DOHH2 (cell line): ENCODE measurements at regions not wholly inside any gene's neighbourhood (a gene's known extent, or its start where the extent isn't known, plus 50 kb on each side); places are given as distances from the start of the nearest gene placed in this dataset.

Source experiments
- H3F3A ChIP-seq: fragments of 200-600 bp; sonication (generic), shearing (Covaris generic); 2 replicates; pipeline ENCODE4 v1.6.0; 2016; ENCODE audit warnings: antibody characterized with exemption, mild to moderate bottlenecking; ENCODE audit not compliant: control insufficient read depth, insufficient read depth
- H3K27ac ChIP-seq: fragments of 200-600 bp; sonication (generic); 2 replicates; pipeline ENCODE4 v1.5.1; 2014; ENCODE audit warnings: low read depth, mild to moderate bottlenecking, low read length, moderate library complexity
- H3K27me3 ChIP-seq: fragments of 200-600 bp; sonication (generic); 2 replicates; pipeline ENCODE4 v1.6.1; 2014; ENCODE audit warnings: mild to moderate bottlenecking, low read length, mixed read lengths; ENCODE audit not compliant: control insufficient read depth
- H3K36me3 ChIP-seq: fragments of 200-600 bp; sonication (generic); 2 replicates; pipeline ENCODE4 v1.6.1; 2014; ENCODE audit warnings: mild to moderate bottlenecking, low read length, moderate library complexity, mixed read lengths; ENCODE audit not compliant: control insufficient read depth
- H3K4me1 ChIP-seq: fragments of 200-600 bp; sonication (generic); 2 replicates; pipeline ENCODE4 v1.6.1; 2014; ENCODE audit warnings: mild to moderate bottlenecking, low read length, mixed read lengths; ENCODE audit not compliant: control insufficient read depth
- H3K4me2 ChIP-seq: fragments of 200-600 bp; sonication (generic); 2 replicates; pipeline ENCODE4 v1.6.0; 2014; ENCODE audit warnings: mild to moderate bottlenecking, low read length, moderate library complexity
- H3K4me3 ChIP-seq: fragments of 200-600 bp; sonication (generic); 2 replicates; pipeline ENCODE4 v1.5.1; 2014; ENCODE audit warnings: mild to moderate bottlenecking, low read length, mixed read lengths
- H3K79me2 ChIP-seq: fragments of 200-600 bp; sonication (generic); 2 replicates; pipeline ENCODE4 v1.6.1; 2014; ENCODE audit warnings: mild to moderate bottlenecking, low read length, mixed read lengths; ENCODE audit not compliant: control insufficient read depth
- H3K9me2 ChIP-seq: fragments of 200-600 bp; sonication (generic); replicated peaks from 2 replicates; pipeline ENCODE4 v1.6.1; 2014; ENCODE audit warnings: mild to moderate bottlenecking, low read length, mixed read lengths; ENCODE audit not compliant: control insufficient read depth
- H3K9me3 ChIP-seq: fragments of 200-600 bp; sonication (generic); 2 replicates; pipeline ENCODE4 v1.6.1; 2014; ENCODE audit warnings: antibody characterized with exemption, low read length, mixed read lengths; ENCODE audit not compliant: control insufficient read depth, insufficient read depth
- H4K20me1 ChIP-seq: fragments of 200-600 bp; sonication (generic); 2 replicates; pipeline ENCODE4 v1.6.0; 2014; ENCODE audit warnings: low read depth, mild to moderate bottlenecking, antibody characterized with exemption, low read length, moderate library complexity; ENCODE audit not compliant: control insufficient read depth, insufficient read depth
- EZH2phosphoT487 ChIP-seq: fragments of 200-600 bp; sonication (generic); IDR thresholded peaks from 2 replicates; pipeline ENCODE4 v1.6.1; 2017; ENCODE audit warnings: borderline replicate concordance, mild to moderate bottlenecking, antibody characterized with exemption, low read length, moderate library complexity, mixed read lengths
- TF ChIP-seq, protein P1 (sequence below): fragments of 200-600 bp; sonication (generic); IDR thresholded peaks from one replicate; pipeline ENCODE4 v1.5.1; 2014; ENCODE audit warnings: antibody characterized with exemption, mild to moderate bottlenecking, low read depth, low read length; ENCODE audit not compliant: poor library complexity, severe bottlenecking

DNA sequence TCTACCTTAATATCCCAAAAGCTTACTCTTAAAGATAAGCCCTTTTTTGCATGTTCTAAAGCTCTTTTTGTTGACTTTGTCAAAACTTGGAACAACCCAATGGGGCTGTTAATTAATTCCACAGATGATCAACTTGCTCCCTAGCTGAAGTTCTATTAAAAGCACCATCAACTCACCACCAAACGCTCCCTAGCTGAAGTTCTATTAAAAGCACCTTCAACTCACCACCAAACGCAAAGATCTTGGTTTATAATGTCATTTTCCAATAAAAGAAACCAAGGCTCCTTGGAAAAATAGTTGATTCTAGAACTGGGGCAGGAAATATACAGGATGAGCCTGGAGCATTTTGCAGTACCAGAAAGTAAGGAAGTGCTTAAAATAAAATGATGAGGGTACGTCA is 122.3 kb upstream of the STT3B start:
- Histone ChIP-seq H3K36me3 (no peaks in the 10 kb centered on the region), H3K4me3 (no peak overlapping the region), H3K4me2 (no peak overlapping the region), H3K79me2 (no peaks in the 10 kb centered on the region), H3K9me3 (no peaks in the 10 kb centered on the region), H3K4me1 (no peaks in the 10 kb centered on the region), H4K20me1 (no peaks in the 10 kb centered on the region), H3K9me2 (no peaks in the 10 kb centered on the region; the same call in 1 of the 2 replicates), H3K27me3 (peaks cover 7% of the 10 kb centered on the region), H3F3A (no peaks in the 10 kb centered on the region), H3K27ac (no peak overlapping the region)
- TF ChIP-seq, protein P1, sequence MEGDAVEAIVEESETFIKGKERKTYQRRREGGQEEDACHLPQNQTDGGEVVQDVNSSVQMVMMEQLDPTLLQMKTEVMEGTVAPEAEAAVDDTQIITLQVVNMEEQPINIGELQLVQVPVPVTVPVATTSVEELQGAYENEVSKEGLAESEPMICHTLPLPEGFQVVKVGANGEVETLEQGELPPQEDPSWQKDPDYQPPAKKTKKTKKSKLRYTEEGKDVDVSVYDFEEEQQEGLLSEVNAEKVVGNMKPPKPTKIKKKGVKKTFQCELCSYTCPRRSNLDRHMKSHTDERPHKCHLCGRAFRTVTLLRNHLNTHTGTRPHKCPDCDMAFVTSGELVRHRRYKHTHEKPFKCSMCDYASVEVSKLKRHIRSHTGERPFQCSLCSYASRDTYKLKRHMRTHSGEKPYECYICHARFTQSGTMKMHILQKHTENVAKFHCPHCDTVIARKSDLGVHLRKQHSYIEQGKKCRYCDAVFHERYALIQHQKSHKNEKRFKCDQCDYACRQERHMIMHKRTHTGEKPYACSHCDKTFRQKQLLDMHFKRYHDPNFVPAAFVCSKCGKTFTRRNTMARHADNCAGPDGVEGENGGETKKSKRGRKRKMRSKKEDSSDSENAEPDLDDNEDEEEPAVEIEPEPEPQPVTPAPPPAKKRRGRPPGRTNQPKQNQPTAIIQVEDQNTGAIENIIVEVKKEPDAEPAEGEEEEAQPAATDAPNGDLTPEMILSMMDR = no peak
- no peak for TF ChIP-seq EZH2phosphoT487

DNA sequence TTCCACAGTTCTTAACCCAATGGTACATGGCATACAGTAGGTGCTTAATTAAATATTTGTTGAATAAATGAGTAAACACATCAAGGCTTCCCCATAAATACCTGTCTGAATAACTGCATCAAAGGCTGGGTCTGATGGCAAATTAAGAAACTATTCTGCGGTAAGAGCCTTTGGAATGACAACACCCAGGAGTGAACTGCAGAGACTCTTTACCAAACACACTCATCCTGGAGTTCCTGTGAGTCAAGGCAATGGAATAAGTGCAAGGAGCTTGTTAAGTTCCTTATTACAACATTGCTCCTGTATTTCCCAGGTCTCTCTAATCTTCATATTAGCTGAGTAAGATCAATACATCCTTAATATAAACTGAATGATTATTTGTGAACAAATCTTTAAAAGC is 119.9 kb upstream of the STT3B start:
- no peaks in the 10 kb centered on the region for H3K4me1 ChIP-seq
- TF ChIP-seq, protein P1 = no peak
- TF ChIP-seq EZH2phosphoT487 = no peak
- H3K4me2 ChIP-seq = no peak overlapping the region
- no peaks in the 10 kb centered on the region for H3K36me3 ChIP-seq
- H3K9me3 ChIP-seq = no peaks in the 10 kb centered on the region
- no peak overlapping the region for H3K4me3 ChIP-seq
- H3K27ac ChIP-seq = no peak overlapping the region
- H4K20me1 ChIP-seq = no peaks in the 10 kb centered on the region
- no peaks in the 10 kb centered on the region for H3K27me3 ChIP-seq
- no peaks in the 10 kb centered on the region for H3F3A ChIP-seq
- H3K9me2 ChIP-seq = no peaks in the 10 kb centered on the region; the same call in 1 of the 2 replicates
- H3K79me2 ChIP-seq = no peaks in the 10 kb centered on the region

DNA sequence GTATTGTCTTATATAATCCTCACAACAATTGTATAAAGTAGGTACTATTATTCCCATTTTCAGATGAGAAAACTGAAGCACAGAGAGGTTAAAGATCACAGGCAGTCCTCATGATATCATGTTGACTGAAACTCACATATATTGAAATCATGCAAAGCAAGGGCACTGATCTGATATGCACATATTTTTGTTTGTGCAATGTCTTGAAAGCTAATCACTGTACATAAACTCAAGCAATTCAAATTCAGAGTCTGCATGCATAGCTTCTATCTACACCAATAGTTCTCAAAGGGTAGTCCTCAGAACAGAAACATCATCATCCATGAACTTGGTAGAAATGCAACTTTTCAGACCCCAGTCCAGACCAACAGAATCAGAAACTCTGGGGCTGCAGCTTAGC is 119.2 kb upstream of the STT3B start:
- no peak overlapping the region for H3K27ac ChIP-seq
- no peaks in the 10 kb centered on the region for H3K4me1 ChIP-seq
- no peaks in the 10 kb centered on the region for H3K9me3 ChIP-seq
- no peaks in the 10 kb centered on the region for H4K20me1 ChIP-seq
- H3K79me2 ChIP-seq = no peaks in the 10 kb centered on the region
- no peak overlapping the region for H3K4me3 ChIP-seq
- H3K9me2 ChIP-seq = no peaks in the 10 kb centered on the region; the same call in 1 of the 2 replicates
- H3K4me2 ChIP-seq = no peak overlapping the region
- no peak for TF ChIP-seq EZH2phosphoT487
- TF ChIP-seq, protein P1 = no peak
- H3F3A ChIP-seq = no peaks in the 10 kb centered on the region
- no peaks in the 10 kb centered on the region for H3K27me3 ChIP-seq
- H3K36me3 ChIP-seq = no peaks in the 10 kb centered on the region

DNA sequence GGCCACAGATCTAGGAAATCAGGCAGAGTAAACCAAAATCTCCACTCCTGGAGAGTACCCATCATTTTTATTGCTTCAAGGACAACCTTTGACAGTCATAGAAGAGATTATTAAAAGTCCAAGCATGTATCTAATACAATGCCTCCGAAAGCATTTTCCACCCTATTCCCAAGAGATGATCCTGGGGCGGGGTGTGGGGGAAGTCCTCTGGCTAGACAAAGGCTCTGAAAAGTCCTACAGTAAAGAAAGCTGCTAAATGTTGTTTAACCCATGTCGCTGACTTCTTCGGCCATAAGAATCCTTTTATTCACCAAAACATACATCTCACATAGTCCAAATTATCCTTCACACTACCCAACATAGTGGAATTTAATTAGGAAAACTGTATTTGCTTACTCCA is 115.7 kb upstream of the STT3B start:
- no peaks in the 10 kb centered on the region; the same call in 1 of the 2 replicates for H3K9me2 ChIP-seq
- H3K4me2 ChIP-seq = no peak overlapping the region
- no peaks in the 10 kb centered on the region for H4K20me1 ChIP-seq
- H3K4me3 ChIP-seq = no peak overlapping the region
- H3K4me1 ChIP-seq = no peaks in the 10 kb centered on the region
- no peak overlapping the region for H3K27ac ChIP-seq
- H3F3A ChIP-seq = no peaks in the 10 kb centered on the region
- H3K36me3 ChIP-seq = no peaks in the 10 kb centered on the region
- H3K9me3 ChIP-seq = no peaks in the 10 kb centered on the region
- H3K79me2 ChIP-seq = no peaks in the 10 kb centered on the region
- H3K27me3 ChIP-seq = no peaks in the 10 kb centered on the region
- no peak for TF ChIP-seq EZH2phosphoT487
- TF ChIP-seq, protein P1 = no peak
